ENCODE measurements at regions not wholly inside any gene's neighbourhood (a gene's known extent, or its start where the extent isn't known, plus 50 kb on each side); places are given as distances from the start of the nearest gene placed in this dataset.

- Histone ChIP-seq H3K79me2 (ENCODE audit: control insufficient read depth, insufficient read depth, low read length) (no peaks in the 10 kb centered on the region), H2AFZ (ENCODE audit: insufficient read depth, low read depth, low read length, poor library complexity, severe bottlenecking) (no peak overlapping the region), H3K27me3 (replicated peaks in 1 of 4; ENCODE audit: control extremely low read depth in 1 of 4, control insufficient read depth in 3 of 4, insufficient read depth in 4 of 4, low read length in 3 of 4) (no peaks in the 10 kb centered on the region), H3K27ac (ENCODE audit: low read length in 2 of 2) (no peak overlapping the region), H3K9me3 (ENCODE audit: control extremely low read depth in 1 of 3, control insufficient read depth in 2 of 3, insufficient read depth in 1 of 3, low read length in 2 of 3) (peaks cover 0 to 3% (median 2%) of the 10 kb centered on the region in 3 donors), H4K20me1 (ENCODE audit: control insufficient read depth, insufficient read depth, low read length, poor library complexity, severe bottlenecking) (no peaks in the 10 kb centered on the region), H3K4me1 (ENCODE audit: control insufficient read depth in 2 of 2, insufficient read depth in 2 of 2, low read length in 2 of 2) (no peaks in the 10 kb centered on the region), H3K36me3 (replicated peaks in 1 of 2; ENCODE audit: control extremely low read depth in 1 of 2, control insufficient read depth in 1 of 2, extremely low read depth in 1 of 2, insufficient read depth in 2 of 2, low read length in 1 of 2) (no peaks in the 10 kb centered on the region), H3K4me3 (ENCODE audit: control extremely low read depth in 1 of 5, extremely low read depth in 1 of 5, insufficient read depth in 1 of 5, low read depth in 2 of 5, low read length in 4 of 5) (no peak overlapping the region), H3K4me2 (replicated peaks; ENCODE audit: low read depth, low read length, poor library complexity, severe bottlenecking) (no peak overlapping the region), H3K9ac (ENCODE audit: low read length) (no peak overlapping the region)
- WGBS (ENCODE audit: insufficient coverage) = no CpG with 5 or more reads among the region's 1 CpG
- ATAC-seq (ENCODE audit: low read depth) (no peak), DNase-seq (no peak)
- Mint-ChIP-seq H3K9me3 (ENCODE audit: insufficient read depth) (no peaks in the 10 kb centered on the region), H3K27ac (no peak overlapping the region), H3K4me3 (no peak overlapping the region), H3K27me3 (no peaks in the 10 kb centered on the region), H3K4me1 (no peaks in the 10 kb centered on the region)
- CTCF ChIA-PET = no interaction called here
- POLR2A ChIA-PET = no interaction called here
- intact Hi-C loops (cut with micrococcal nuclease) = no loop called here
- no peak for TF ChIP-seq EZH2 (IDR thresholded peaks at IDR 0.05; ENCODE audit: borderline replicate concordance, insufficient read depth, low read depth, low read length, poor library complexity, severe bottlenecking)
- no peak for TF ChIP-seq CTCF (IDR thresholded peaks at IDR 0.05)
Measured at GRCh38 chr13:22423261-22423660, 752.4 kb downstream of the FGF9 start.

- intact Hi-C loops (cut with micrococcal nuclease) = no loop called here
- H3K9me3 ChIP-seq (ENCODE audit: control extremely low read depth in 1 of 3, control insufficient read depth in 2 of 3, insufficient read depth in 1 of 3, low read length in 2 of 3) = peaks cover 0 to 3% (median 2%) of the 10 kb centered on the region in 3 donors
- TF ChIP-seq EZH2 (IDR thresholded peaks at IDR 0.05; ENCODE audit: borderline replicate concordance, insufficient read depth, low read depth, low read length, poor library complexity, severe bottlenecking) (no peak), CTCF (IDR thresholded peaks at IDR 0.05) (no peak)
- H3K27ac ChIP-seq (ENCODE audit: low read length in 2 of 2) = no peak overlapping the region
- H3K4me2 ChIP-seq (replicated peaks; ENCODE audit: low read depth, low read length, poor library complexity, severe bottlenecking) = no peak overlapping the region
- H3K9me3 Mint-ChIP-seq (ENCODE audit: insufficient read depth) = peaks cover 3% of the 10 kb centered on the region
- no peaks in the 10 kb centered on the region for H3K27me3 ChIP-seq (replicated peaks in 1 of 4; ENCODE audit: control extremely low read depth in 1 of 4, control insufficient read depth in 3 of 4, insufficient read depth in 4 of 4, low read length in 3 of 4)
- H3K4me1 ChIP-seq (ENCODE audit: control insufficient read depth in 2 of 2, insufficient read depth in 2 of 2, low read length in 2 of 2) = no peaks in the 10 kb centered on the region
- H3K9ac ChIP-seq (ENCODE audit: low read length) = no peak overlapping the region
- no peak for ATAC-seq (ENCODE audit: low read depth)
- no peaks in the 10 kb centered on the region for H4K20me1 ChIP-seq (ENCODE audit: control insufficient read depth, insufficient read depth, low read length, poor library complexity, severe bottlenecking)
- DNase-seq = no peak
- H3K4me3 Mint-ChIP-seq = no peak overlapping the region
- ChIA-PET CTCF (no interaction called here), POLR2A (no interaction called here)
- no peaks in the 10 kb centered on the region for H3K27me3 Mint-ChIP-seq
- no peak overlapping the region for H3K4me3 ChIP-seq (ENCODE audit: control extremely low read depth in 1 of 5, extremely low read depth in 1 of 5, insufficient read depth in 1 of 5, low read depth in 2 of 5, low read length in 4 of 5)
- no peaks in the 10 kb centered on the region for H3K79me2 ChIP-seq (ENCODE audit: control insufficient read depth, insufficient read depth, low read length)
- H3K36me3 ChIP-seq (replicated peaks in 1 of 2; ENCODE audit: control extremely low read depth in 1 of 2, control insufficient read depth in 1 of 2, extremely low read depth in 1 of 2, insufficient read depth in 2 of 2, low read length in 1 of 2) = no peaks in the 10 kb centered on the region
- H3K4me1 Mint-ChIP-seq = no peaks in the 10 kb centered on the region
- no peak overlapping the region for H2AFZ ChIP-seq (ENCODE audit: insufficient read depth, low read depth, low read length, poor library complexity, severe bottlenecking)
- WGBS (ENCODE audit: insufficient coverage) = 100% methylated on average over 2 of the region's 4 CpGs
- H3K27ac Mint-ChIP-seq = no peak overlapping the region
Measured at GRCh38 chr13:22425087-22425486, 754.2 kb downstream of the FGF9 start.

Data from B cell (primary cell).